MG63 (cell line): ENCODE measurements at regions not wholly inside any gene's neighbourhood (a gene's known extent, or its start where the extent isn't known, plus 50 kb on each side); places are given as distances from the start of the nearest gene placed in this dataset.
"Not testable (repeated sequence)": the region's sequence is repeated elsewhere in the genome, so short reads cannot be mapped to it uniquely, and the experiment has no call there.

Experiments used
- DNase-seq: peaks from one replicate; pipeline ENCODE4 v3.0.0-alpha.2; 2020
- H3K27me3 ChIP-seq: fragments of 250-450 bp; sonication (Bioruptor Pico); 2 replicates; pipeline ENCODE4 v1.5.1; 2020; ENCODE audit warnings: mild to moderate bottlenecking, moderate library complexity
- H3K36me3 ChIP-seq: fragments of 250-450 bp; sonication (Bioruptor Pico); 2 replicates; pipeline ENCODE4 v1.5.1; 2020; ENCODE audit warnings: mild to moderate bottlenecking, moderate library complexity
- H3K4me3 ChIP-seq: fragments of 250-450 bp; sonication (Bioruptor Pico); 2 replicates; pipeline ENCODE4 v1.5.1; 2020; ENCODE audit warnings: mild to moderate bottlenecking, moderate library complexity
- H3K9me3 ChIP-seq: fragments of 250-450 bp; sonication (Bioruptor Pico); 2 replicates; pipeline ENCODE4 v1.5.1; 2020; ENCODE audit warnings: mild to moderate bottlenecking, moderate library complexity

DNA sequence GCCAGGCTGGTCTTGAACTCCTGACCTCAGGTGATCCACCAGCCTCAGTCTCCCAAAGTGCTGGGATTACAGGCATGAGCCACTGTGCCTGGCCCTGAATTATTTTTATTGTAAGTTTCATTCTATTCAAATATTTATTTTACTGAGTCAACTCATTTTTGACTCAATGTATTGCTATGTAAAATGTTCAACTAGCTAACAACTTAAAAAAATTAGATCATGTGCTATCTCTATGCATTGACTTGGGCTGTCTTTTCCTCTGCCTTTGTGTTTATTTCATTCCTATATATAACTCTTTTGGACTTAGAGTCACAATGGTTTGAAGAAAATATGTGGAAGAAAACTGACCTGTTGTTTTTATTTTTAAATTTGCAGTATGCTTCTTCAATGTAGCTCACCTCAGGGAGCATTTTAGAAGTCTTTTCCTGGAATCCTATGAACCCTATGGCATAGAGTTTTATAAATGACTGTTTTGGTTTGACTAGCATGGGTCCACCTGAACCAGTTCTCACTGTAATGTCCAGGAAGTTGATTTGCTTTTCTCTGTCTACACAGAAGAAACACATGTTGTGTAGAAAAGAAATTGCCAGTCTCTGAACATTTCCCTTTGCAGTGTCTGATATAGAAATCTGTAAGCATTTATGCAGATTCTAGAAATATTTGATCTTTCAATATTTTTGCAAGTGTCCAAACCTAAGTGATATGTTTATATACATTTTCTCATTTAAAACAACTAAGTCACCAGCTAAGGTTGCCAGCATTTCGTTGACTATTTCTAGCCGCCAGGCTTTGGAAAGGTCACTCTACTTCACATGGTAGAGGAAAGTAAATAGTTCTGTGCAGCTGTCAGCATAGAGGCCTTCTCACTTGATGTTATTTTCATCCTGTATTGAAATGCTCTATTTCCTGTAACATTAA is 138.8 kb downstream of the PCSK1 start:
- H3K4me3 ChIP-seq: no peak overlapping the region
- H3K9me3 ChIP-seq: peaks cover 17% of the 10 kb centered on the region
- peaks cover 4% of the 10 kb centered on the region for H3K36me3 ChIP-seq
- H3K27me3 ChIP-seq: no peaks in the 10 kb centered on the region
- peak; percentile 32 for DNase-seq

DNA sequence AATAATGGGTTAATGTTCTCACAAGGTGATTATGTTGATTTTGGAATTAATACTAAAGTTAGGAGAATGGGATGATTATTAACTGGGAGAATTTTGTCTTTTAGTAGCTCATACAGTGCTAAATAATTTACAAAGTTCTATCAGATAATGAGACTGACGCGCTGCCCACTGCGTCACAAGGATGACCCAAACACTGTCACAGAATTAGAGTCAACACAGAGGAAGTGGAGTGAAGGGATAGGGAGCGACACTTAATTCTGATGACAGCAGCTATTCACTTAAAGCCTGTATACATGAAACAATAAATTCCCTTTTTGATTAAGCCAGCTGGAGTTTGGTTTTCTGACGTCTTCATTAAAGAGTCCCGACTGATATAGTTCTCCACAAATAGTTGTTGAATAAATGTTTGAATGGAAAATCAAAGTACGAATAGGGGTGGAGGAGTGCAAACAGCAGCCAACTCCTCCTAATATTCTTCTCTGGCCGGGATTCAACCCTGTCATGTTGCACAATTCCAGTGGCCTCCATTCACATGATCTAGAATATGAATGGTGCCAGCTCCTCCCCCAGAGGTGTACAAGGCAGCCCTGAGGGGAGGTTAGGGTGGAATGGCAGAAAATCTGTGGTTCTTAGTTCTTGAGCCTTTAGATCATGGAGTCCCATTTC is 140.3 kb downstream of the PCSK1 start:
- no peaks in the 10 kb centered on the region for H3K27me3 ChIP-seq
- no peak overlapping the region for H3K4me3 ChIP-seq
- peaks cover 22% of the 10 kb centered on the region for H3K9me3 ChIP-seq
- peaks cover 4% of the 10 kb centered on the region for H3K36me3 ChIP-seq
- no peak for DNase-seq

DNA sequence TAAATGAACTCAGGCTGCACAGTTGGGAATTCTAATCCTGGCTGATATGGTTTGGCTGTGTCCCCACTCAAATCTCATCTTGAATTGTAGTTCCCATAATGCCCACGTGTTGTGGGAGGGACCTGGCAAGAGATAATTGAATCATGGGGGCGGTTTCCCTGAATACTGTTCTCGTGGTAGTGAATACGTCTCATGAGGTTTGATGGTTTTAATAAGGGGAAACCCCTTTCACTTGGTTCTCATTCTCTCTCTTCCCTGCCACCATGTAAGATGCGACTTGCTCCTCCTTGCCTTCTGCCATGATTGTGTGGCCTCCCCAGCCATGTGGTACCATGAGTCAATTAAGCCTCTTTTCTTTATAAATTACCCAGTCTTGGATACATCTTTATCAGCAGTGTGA is 143.8 kb downstream of the PCSK1 start:
- not testable (repeated sequence) for H3K27me3 ChIP-seq, DNase-seq

DNA sequence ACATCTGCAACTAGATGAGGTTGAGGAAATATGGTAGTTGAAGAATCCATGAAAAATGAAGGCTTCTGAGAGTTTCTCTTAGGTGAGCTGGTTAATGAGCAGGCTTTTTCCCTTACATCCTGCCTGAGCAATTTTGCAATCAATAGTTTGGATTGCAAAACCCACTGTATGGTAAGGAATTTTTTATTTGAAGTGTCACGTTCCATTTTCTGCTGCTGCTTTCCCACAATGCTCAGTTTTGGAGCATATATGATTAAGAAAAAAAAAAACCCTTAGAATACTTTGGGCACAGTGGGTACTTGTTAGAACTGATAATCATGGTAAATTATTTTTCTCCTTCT is 144.2 kb downstream of the PCSK1 start:
- Histone ChIP-seq H3K27me3 (no peaks in the 10 kb centered on the region), H3K9me3 (peaks cover 26% of the 10 kb centered on the region), H3K4me3 (no peak overlapping the region), H3K36me3 (peaks cover 4% of the 10 kb centered on the region)
- no peak for DNase-seq

More for the DNA sequence above, 143.8 kb downstream of the PCSK1 start:
- H3K36me3 ChIP-seq, H3K4me3 ChIP-seq: not testable (repeated sequence)
- H3K9me3 ChIP-seq: peaks cover 26% of the 10 kb centered on the region

DNA sequence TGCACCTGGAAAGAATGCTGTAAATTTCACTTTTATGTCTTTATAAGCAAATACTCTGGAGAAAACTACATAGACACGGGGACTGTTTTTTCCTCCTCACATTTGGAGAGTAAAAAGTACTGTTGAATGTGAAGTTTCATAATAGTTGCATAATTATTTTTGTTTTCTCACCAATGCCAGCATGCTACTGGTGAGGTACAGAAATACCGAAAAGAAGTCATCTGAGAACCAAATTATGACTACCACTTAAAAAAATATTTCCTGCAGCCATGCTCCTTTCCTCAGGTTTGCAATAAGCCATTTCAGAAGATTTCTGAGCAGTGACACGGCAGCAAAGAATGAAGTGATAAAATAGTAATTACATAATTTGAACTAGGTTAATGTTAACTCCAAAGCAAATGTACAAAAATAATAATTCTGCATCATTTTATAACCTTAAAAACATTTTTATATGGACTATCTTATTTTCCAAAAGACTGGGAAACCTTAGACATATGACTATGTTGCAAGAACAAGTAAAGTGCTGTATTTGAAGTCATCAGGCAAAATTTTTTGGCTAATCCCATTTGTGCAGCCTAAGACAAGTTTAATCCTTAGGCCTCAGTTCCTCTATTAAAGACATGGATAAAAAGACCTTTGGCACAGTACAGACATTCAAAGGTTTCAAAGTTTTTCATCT is 144.7 kb downstream of the PCSK1 start:
- no peaks in the 10 kb centered on the region for H3K27me3 ChIP-seq
- no peak overlapping the region for H3K4me3 ChIP-seq
- DNase-seq: no peak
- peaks cover 4% of the 10 kb centered on the region for H3K36me3 ChIP-seq
- peaks cover 26% of the 10 kb centered on the region for H3K9me3 ChIP-seq

DNA sequence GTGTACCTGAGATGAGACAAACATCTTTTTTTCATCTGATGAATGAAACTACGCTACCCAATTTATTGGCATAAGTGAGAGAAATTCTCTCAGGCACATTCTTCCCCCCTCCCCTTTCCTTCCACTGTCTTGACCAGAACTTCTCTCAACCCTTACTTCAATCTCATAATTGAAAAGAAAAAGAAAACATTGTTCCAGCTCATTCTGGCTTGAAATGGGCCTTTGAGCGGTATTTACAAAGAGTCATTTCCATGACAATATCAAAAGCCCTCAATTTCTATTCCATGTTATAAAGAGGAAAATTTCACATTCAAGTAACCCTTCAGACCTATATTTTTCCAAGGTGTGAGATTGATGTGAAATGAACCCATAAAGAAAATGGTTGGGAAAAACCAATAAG is 145.9 kb downstream of the PCSK1 start:
- Histone ChIP-seq H3K36me3 (peaks cover 4% of the 10 kb centered on the region), H3K9me3 (peaks cover 26% of the 10 kb centered on the region), H3K27me3 (no peaks in the 10 kb centered on the region), H3K4me3 (no peak overlapping the region)
- no peak for DNase-seq

DNA sequence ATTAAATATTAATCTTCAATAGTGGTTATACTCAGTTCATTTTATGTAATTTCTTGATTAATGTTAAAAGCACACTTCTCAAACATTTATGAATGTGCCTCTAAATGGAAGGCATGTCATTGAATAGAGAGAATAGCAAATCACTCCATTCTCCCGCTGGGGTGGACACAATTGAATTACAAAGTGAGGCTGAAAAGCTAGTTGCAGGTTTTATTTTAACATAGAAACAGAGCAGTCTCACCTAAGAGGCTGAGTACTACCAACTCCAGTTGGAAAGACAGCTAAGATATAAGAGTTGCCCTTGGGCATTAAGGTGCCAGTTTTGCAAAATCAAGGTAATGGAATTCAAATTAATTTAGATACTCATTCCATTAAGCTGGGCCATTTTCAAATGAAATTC is 147.2 kb downstream of the PCSK1 start:
- Histone ChIP-seq H3K27me3 (no peaks in the 10 kb centered on the region), H3K9me3 (peaks cover 16% of the 10 kb centered on the region), H3K36me3 (peaks cover 1% of the 10 kb centered on the region), H3K4me3 (no peak overlapping the region)
- DNase-seq: no peak

DNA sequence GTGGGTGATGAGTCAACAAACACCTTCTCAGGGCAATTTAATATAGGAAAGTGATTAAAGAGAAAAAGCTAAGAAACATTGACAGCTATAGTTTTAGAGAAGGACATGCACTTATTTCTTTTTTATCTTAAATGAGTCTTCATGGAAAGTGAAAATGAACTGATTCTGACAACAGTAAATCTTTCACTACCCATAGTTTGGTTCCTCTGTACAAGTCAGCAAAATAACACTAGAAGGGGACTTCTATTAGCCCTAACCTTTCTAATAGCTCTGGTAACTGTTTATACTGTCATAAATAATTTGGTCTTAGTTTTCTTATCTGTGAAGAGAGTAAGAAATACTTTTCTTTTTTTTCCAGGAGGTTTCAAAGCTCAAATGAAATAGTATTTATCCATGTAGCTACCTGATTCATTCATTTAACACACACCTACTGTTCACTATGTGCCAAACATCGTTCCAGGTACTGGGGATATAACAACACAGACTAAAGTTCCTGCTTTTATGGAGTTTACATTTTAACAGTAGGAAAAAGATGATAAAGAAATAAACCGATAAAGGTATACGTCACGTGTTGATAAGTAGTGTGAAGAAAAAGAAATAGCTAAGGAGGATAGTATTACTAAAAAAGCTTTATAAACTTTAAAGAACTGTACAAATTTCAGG is 148.2 kb downstream of the PCSK1 start:
- Histone ChIP-seq H3K27me3 (no peaks in the 10 kb centered on the region), H3K4me3 (no peak overlapping the region), H3K9me3 (peaks cover 13% of the 10 kb centered on the region), H3K36me3 (no peaks in the 10 kb centered on the region)
- no peak for DNase-seq

DNA sequence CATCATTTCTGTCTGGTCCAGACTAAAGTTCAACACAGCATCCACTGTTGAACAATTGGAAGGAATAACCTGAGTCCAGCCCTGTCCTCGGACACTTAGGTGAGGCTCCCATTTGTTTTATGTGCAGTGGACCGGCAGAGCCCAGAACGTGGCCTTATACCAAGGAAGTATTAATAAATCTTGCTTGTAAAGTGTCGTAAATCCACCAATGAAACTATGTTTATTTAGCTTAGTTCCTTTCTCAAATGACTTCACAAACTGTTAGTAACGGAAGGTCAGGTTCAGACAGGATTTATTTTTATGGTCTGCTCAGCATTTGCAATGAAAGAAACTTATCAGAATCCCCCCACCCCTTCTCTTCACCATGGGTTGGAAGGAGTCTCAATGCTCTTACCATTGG is 149.5 kb downstream of the PCSK1 start:
- Histone ChIP-seq H3K9me3 (peaks cover 5% of the 10 kb centered on the region), H3K27me3 (no peaks in the 10 kb centered on the region), H3K36me3 (no peaks in the 10 kb centered on the region), H3K4me3 (no peak overlapping the region)
- DNase-seq: no peak

DNA sequence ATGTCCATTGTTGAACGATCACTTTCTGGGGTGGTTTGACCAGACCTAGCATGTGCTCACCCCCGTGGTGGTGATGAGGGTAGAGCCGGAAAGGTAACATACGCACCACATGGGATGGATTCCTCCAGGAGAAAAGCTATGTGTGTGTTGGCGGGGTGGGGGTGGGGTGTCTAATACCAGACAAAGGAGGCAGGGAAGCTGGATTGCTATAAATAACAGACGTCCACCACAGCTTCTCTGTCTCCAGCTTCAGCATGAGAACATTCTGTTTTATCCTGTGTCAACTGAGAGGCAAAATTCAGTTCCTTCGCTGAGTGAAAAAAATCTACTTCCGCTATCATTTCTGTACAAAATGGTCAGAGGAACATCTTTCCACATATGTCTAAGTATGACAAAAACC is 151.0 kb downstream of the PCSK1 start:
- DNase-seq: no peak
- H3K9me3 ChIP-seq: peaks cover 5% of the 10 kb centered on the region; the same call in 1 of the 2 replicates
- H3K36me3 ChIP-seq: no peaks in the 10 kb centered on the region
- H3K4me3 ChIP-seq: no peak overlapping the region
- no peaks in the 10 kb centered on the region for H3K27me3 ChIP-seq

DNA sequence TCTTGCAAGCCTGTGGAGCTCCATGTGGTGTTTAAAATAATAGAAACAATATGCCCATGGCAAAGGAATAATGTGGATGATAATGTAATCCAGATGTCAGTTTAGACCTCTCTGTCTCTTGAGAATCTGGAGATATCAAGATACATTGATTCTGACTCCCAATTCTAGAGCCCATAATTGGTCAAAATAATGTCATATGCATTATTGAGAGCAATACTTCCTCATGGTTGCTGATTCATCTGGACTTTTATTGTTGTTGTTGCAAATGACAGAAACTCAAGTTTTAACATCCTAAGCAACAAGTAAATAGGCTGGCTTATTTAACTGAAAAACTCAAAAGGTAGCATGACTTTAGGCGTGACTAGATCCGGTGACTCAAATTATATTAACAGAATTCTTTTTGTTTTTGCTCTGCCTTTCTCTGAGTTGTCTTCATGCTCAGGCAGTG is 152.1 kb downstream of the PCSK1 start:
- no peak for DNase-seq
- Histone ChIP-seq H3K4me3 (no peak overlapping the region), H3K27me3 (no peaks in the 10 kb centered on the region), H3K9me3 (peaks cover 1% of the 10 kb centered on the region; the same call in 1 of the 2 replicates), H3K36me3 (no peaks in the 10 kb centered on the region)

DNA sequence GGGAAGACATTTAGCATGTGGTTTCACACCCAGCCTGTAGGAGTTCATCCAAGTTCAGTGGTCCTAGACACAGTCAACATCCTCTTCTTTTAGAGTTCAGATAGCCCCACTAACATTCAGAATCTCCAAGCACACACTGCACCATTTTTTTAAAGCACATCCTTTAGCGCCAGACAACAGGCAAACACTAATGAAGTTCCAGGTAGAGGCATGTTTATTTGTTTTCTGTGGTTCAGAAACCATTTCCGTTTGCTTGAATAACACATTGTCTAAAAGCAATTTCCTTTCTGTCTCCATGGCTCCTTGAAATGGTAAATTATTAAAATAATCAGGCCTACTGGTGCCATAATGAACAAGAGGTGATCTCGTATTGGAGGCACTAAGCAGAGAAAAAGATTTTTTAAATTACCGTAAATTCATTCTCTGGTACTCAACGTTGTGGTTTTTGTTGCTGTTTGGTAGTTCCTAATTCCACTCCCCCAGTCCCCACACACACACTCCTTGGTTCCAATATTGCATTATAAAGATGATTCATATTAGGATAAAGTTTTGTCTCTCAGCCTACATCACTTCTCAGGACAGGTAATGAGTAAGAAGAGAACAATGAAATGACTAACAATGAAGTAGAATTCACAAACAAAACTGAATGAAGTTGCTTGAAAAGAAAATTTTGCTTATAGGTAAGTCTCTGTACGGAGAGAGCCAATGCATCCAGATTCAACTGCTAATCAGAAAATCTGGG is 153.1 kb downstream of the PCSK1 start:
- Histone ChIP-seq H3K4me3 (no peak overlapping the region), H3K36me3 (no peaks in the 10 kb centered on the region), H3K27me3 (no peaks in the 10 kb centered on the region), H3K9me3 (no peaks in the 10 kb centered on the region)
- DNase-seq: no peak

DNA sequence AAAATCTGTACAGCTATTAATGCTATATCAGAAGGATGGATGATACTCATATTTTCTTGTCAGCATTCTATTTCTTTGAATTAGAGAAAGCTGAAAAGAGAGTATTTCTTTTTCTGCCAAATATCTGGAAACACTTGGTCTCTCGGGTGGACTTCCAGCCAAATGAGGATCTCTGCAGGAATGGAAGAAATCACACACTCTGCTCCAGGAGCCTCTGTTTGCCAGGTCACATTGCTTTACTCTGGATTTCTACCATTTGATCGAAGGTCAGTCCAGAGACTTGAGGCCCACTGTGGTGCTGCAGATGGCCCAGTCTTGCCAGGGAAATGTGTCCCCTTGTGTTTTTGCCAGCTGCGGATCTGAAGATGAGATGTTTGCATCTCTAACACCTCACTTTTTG is 154.1 kb downstream of the PCSK1 start:
- H3K4me3 ChIP-seq: no peak overlapping the region
- no peaks in the 10 kb centered on the region for H3K9me3 ChIP-seq
- no peaks in the 10 kb centered on the region for H3K27me3 ChIP-seq
- H3K36me3 ChIP-seq: no peaks in the 10 kb centered on the region
- no peak for DNase-seq

DNA sequence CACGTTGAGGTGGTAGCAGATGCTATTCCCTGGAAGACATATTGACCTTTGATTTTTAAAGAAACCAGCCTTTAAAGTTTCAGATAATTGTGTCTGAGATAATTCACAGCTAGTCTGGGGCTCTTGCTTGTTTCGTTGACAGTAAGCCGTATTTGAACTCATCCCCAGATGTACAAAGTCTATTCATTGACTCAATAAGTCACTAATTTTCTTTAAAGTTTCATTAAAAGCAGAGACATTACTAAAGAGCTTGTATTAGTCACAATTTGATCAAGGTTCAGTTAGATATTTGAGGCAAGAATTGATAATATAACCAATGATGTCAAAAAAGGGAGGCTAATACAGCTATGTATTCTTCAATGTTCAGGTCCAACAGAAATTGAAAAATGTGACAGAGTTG is 158.0 kb downstream of the PCSK1 start:
- no peak for DNase-seq
- H3K9me3 ChIP-seq: peaks cover 11% of the 10 kb centered on the region
- no peaks in the 10 kb centered on the region for H3K36me3 ChIP-seq
- no peak overlapping the region for H3K4me3 ChIP-seq
- no peaks in the 10 kb centered on the region for H3K27me3 ChIP-seq

DNA sequence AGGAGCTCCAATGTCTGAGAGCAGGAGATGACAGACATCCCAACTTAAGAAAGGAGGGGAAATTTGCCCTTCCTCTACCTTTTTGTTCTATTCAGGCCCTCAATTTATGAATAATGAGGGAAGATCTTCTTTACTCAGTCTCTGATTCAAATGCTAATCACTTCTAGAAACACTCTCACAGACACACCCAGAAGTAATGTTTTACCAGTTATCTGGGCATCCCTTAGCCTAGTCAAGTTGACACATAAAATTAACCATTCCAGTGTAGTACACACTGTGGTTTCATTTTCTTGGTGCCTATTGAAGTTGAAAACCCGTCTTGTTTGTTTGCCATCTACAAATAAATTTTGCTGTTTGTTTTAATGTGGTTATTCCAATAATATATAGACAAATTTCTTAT is 167.6 kb downstream of the PCSK1 start:
- H3K9me3 ChIP-seq: peaks cover 37% of the 10 kb centered on the region
- H3K36me3 ChIP-seq: no peaks in the 10 kb centered on the region
- H3K27me3 ChIP-seq: no peaks in the 10 kb centered on the region
- H3K4me3 ChIP-seq: no peak overlapping the region
- no peak for DNase-seq

DNA sequence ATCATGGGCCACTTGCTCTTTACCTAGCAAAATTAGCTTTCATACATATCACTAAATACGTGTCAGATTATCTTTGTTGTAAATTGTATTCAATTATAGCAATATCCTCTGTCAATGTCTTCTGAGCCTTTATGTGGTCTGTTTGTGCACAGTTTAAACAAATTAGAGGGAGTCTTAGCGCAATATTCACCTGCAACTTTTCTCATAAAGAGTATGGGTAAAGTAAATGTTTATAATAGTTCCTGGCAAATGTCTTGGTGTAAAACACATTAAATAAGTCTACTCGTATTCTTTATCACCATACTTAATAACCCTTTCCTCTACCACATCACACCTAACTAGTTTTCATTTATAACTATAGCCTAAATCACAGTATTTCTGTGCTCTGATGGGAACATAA is 169.0 kb downstream of the PCSK1 start:
- no peak overlapping the region for H3K4me3 ChIP-seq
- no peak for DNase-seq
- no peaks in the 10 kb centered on the region for H3K27me3 ChIP-seq
- H3K9me3 ChIP-seq: peaks cover 27% of the 10 kb centered on the region
- H3K36me3 ChIP-seq: no peaks in the 10 kb centered on the region
